ENCODE measurements at regions not wholly inside any gene's neighbourhood (a gene's known extent, or its start where the extent isn't known, plus 50 kb on each side); places are given as distances from the start of the nearest gene placed in this dataset.

DNA sequence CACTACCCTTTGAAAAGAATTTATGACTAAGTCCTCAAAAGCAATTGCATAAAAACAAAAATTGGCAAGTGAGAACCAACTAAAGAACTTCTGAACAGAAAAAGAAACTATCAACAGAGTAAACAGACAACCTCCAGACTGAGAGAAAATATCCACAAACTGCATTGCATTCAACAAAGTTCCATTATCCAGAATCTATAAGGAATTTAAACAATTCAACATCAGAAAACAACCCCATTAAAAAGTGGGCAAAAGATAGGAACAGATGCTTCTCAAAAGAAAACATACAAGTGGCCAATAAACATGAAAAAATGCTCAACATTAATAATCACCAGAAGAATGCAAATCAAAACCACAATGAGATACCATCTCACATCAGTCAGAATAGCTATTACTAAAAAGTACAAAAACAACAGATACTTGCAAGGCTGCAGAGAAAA lies 130.2 kb downstream of the GASK1B start:
- no peaks in the 10 kb centered on the region for H3K9me3 ChIP-seq
- no peak overlapping the region for H3K4me3 ChIP-seq
- ATAC-seq (no peak), DNase-seq (no peak)
- no peaks in the 10 kb centered on the region for H3K27me3 ChIP-seq (ENCODE audit: insufficient read depth in 3 of 3, low read length in 2 of 3)
- intact Hi-C loops (cut with DNase I) = no loop called here
- H3K36me3 ChIP-seq (ENCODE audit: insufficient read depth in 1 of 2, low read depth in 1 of 2) = no peaks in the 10 kb centered on the region
- H3K4me1 ChIP-seq = no peaks in the 10 kb centered on the region
- no peak overlapping the region for H3K27ac ChIP-seq
- TF ChIP-seq, protein P1, sequence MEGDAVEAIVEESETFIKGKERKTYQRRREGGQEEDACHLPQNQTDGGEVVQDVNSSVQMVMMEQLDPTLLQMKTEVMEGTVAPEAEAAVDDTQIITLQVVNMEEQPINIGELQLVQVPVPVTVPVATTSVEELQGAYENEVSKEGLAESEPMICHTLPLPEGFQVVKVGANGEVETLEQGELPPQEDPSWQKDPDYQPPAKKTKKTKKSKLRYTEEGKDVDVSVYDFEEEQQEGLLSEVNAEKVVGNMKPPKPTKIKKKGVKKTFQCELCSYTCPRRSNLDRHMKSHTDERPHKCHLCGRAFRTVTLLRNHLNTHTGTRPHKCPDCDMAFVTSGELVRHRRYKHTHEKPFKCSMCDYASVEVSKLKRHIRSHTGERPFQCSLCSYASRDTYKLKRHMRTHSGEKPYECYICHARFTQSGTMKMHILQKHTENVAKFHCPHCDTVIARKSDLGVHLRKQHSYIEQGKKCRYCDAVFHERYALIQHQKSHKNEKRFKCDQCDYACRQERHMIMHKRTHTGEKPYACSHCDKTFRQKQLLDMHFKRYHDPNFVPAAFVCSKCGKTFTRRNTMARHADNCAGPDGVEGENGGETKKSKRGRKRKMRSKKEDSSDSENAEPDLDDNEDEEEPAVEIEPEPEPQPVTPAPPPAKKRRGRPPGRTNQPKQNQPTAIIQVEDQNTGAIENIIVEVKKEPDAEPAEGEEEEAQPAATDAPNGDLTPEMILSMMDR (IDR thresholded peaks at IDR 0.05) = no peak

DNA sequence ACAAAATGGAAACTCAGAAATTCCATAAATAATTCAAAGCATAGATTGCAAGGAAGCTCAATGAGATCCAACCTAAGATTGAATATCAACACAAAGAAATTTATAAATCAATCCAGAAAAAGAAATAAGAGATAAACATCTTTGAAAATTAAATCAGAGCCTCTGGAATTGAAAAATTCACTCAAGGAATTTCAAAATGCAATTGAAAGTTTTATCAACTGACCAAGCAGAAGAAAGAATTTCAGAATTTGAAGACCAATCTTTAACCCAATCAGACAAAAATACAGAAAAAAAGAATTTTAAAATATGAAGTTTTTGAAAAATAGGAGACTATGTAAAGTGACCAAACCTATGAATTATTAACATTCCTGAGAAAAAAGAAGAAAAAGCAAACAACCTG lies 134.1 kb downstream of the GASK1B start:
- no peak for ATAC-seq

DNA sequence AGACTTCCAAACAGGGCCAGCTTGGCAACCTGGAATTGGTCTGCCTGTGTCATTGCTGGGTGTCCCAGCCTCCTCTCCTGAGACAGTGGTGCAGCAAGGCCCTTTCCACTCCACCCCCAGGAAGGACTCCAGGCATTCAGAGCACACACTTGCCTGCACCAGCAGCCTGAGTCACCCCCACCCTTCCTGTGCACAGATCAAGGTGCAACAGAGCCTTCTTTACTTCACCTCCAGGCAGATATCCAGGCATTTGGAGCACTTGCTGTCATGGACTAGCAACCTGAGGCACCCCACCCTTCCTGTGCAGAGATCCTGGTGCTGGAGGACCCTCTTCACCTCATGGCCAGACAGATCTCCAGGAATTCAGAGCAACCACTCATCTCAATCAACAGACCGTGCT lies 135.8 kb downstream of the GASK1B start:
- Histone ChIP-seq H3K4me1 (no peaks in the 10 kb centered on the region), H3K27me3 (ENCODE audit: insufficient read depth in 3 of 3, low read length in 2 of 3) (no peaks in the 10 kb centered on the region), H3K4me3 (no peak overlapping the region), H3K9me3 (no peaks in the 10 kb centered on the region), H3K36me3 (ENCODE audit: insufficient read depth in 1 of 2, low read depth in 1 of 2) (no peaks in the 10 kb centered on the region), H3K27ac (no peak overlapping the region)
- intact Hi-C loops (cut with DNase I) = no loop called here
- ATAC-seq (no peak), DNase-seq (no peak)
- 93 to 100% (median 100%) methylated on average over 1 of the region's 1 CpG for WGBS, 3 donors
- TF ChIP-seq, protein P1 (IDR thresholded peaks at IDR 0.05) = no peak

More for the DNA sequence above, 134.1 kb downstream of the GASK1B start:
- no peaks in the 10 kb centered on the region for H3K9me3 ChIP-seq
- H3K27me3 ChIP-seq (ENCODE audit: insufficient read depth in 3 of 3, low read length in 2 of 3) = no peaks in the 10 kb centered on the region
- no peaks in the 10 kb centered on the region for H3K4me1 ChIP-seq
- no peak overlapping the region for H3K4me3 ChIP-seq
- no peak for DNase-seq
- TF ChIP-seq, protein P1 (IDR thresholded peaks at IDR 0.05) = no peak
- no peaks in the 10 kb centered on the region for H3K36me3 ChIP-seq (ENCODE audit: insufficient read depth in 1 of 2, low read depth in 1 of 2)
- intact Hi-C loops (cut with DNase I) = no loop called here
- H3K27ac ChIP-seq = no peak overlapping the region

DNA sequence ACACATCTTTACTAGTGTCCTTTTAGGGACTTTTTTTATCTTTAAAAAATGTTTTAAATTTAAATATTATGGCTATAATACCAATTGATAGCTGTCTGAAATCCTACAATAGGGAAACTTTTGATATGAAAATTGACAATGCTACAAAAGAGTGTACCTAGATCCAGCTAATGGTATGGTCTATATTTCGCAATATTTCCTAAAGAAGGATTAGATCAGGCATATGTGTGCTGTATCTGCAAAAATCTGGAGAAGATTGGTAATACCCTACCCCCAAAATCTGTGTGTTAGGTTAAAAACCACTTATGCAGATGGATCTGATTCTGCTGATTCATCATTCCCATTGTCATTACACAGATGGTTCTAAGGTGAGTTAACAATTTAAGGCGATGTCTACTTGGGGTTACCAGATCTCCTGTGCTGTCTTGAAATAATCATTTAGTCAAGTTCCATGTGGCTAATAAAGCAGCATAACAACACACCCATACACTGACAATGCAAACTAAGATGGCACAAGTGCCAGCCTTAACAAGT lies 137.1 kb downstream of the GASK1B start:
- no peaks in the 10 kb centered on the region for H3K27me3 ChIP-seq (ENCODE audit: insufficient read depth in 3 of 3, low read length in 2 of 3)
- WGBS, 3 donors = 95 to 98% (median 97%) methylated on average over 2 of the region's 2 CpGs

More for the DNA sequence above, 137.1 kb downstream of the GASK1B start:
- Histone ChIP-seq H3K27ac (no peak overlapping the region), H3K36me3 (ENCODE audit: insufficient read depth in 1 of 2, low read depth in 1 of 2) (no peaks in the 10 kb centered on the region), H3K4me3 (no peak overlapping the region), H3K4me1 (no peaks in the 10 kb centered on the region), H3K9me3 (no peaks in the 10 kb centered on the region)
- intact Hi-C loops (cut with DNase I) = no loop called here
- DNase-seq (no peak), ATAC-seq (no peak)
- TF ChIP-seq, protein P1 (IDR thresholded peaks at IDR 0.05) = no peak

Data from psoas muscle (tissue), 7 donors.